HepG2 (cell line): ENCODE measurements at regions not wholly inside any gene's neighbourhood (a gene's known extent, or its start where the extent isn't known, plus 50 kb on each side); places are given as distances from the start of the nearest gene placed in this dataset.
A peak's percentile ranks its signal among the peaks of the same experiment; 100 is the strongest.

ENCODE experiments used
- ATAC-seq: fragments of 200-7000 bp; cut with Tn5 transposase; 3 replicates; pipeline ENCODE4 v1.9.1; 2020; ENCODE audit warnings: mild to moderate bottlenecking, moderate library complexity
- BruUV-seq: library from RNA; stranded (reverse); fragments of 400-500 nt; replicated peaks from 2 replicates; lab custom pipeline; 2021; lab: Mats Ljungman, UMichigan
- CTCF ChIA-PET: fragments of 300-600 bp; formaldehyde crosslinking; extraction: SDS; loops from one replicate; lab custom pipeline; 2021; ENCODE audit warnings: low total read pairs, inconsistent platforms, low intra/inter-chr PET ratio; lab: Yijun Ruan, JAX
- POLR2A ChIA-PET: fragments of 350-600 bp; sonication (Branson Sonifier 250); formaldehyde crosslinking; loops from one replicate; lab custom pipeline; 2020; ENCODE audit warnings: antibody characterized with exemption, inconsistent platforms; lab: Yijun Ruan, JAX
- DNase-seq: peaks from one replicate; pipeline ENCODE4 v3.0.0-alpha.2; 2015; ENCODE audit warnings: low spot score
- FAIRE-seq: peaks from 3 replicates; lab custom pipeline; 2011; peaks lifted over from hg19 to GRCh38; lab: Jason Lieb, UNC
- H2AFZ ChIP-seq: one replicate; pipeline ENCODE4 v1.6.1; 2011; ENCODE audit warnings: low read length, inconsistent platforms
- H3K27ac ChIP-seq: fragments of 300-600 bp; 3 replicates; pipeline ENCODE4 v1.8.0; 2011; ENCODE audit warnings: mixed run types, mild to moderate bottlenecking, mixed read lengths, low read length, inconsistent platforms; ENCODE audit not compliant: insufficient read depth; ENCODE audit errors: extremely low read length
- H3K27me3 ChIP-seq, 2 experiments: fragments of 200-600 bp in 1 of 2; 2 replicates in 1 of 2; 3 replicates in 1 of 2; pipeline versions ENCODE4 v1.6.0 to v1.8.0; 2011; ENCODE audit warnings: low read length in 2 of 2, mild to moderate bottlenecking in 2 of 2, moderate library complexity in 2 of 2, inconsistent platforms in 1 of 2; ENCODE audit not compliant: insufficient read depth in 2 of 2, control insufficient read depth in 1 of 2
- H3K36me3 ChIP-seq, 2 experiments: fragments of 200-600 bp in 1 of 2; replicated peaks in 1 of 2; 2 replicates in 1 of 2; 3 replicates in 1 of 2; pipeline versions ENCODE4 v1.5.1 to v1.8.0; 2011; ENCODE audit warnings: low read length in 2 of 2, inconsistent platforms in 1 of 2; ENCODE audit not compliant: insufficient read depth in 2 of 2, control insufficient read depth in 1 of 2
- H3K4me1 ChIP-seq: 2 replicates; pipeline ENCODE4 v1.5.1; 2012; ENCODE audit warnings: low read length, inconsistent platforms; ENCODE audit not compliant: insufficient read depth
- H3K4me2 ChIP-seq: 2 replicates; pipeline ENCODE4 v1.6.0; 2011; ENCODE audit warnings: low read depth, low read length, inconsistent platforms
- H3K4me3 ChIP-seq, 3 experiments: fragments of 200-600 bp in 1 of 3; sonication (generic), shearing (Covaris generic) in 1 of 3; replicated peaks in 1 of 3; 2 replicates each; pipeline ENCODE4 v1.5.1; 2011 to 2016; ENCODE audit warnings: low read length in 3 of 3, inconsistent platforms in 2 of 3, low read depth in 2 of 3, mild to moderate bottlenecking in 2 of 3, control low read depth in 1 of 3, mixed read lengths in 1 of 3; ENCODE audit not compliant: insufficient read depth in 1 of 3
- H3K79me2 ChIP-seq: one replicate; pipeline ENCODE4 v1.6.1; 2011; ENCODE audit warnings: low read length, inconsistent platforms; ENCODE audit not compliant: insufficient read depth
- H3K9ac ChIP-seq: 2 replicates; pipeline ENCODE4 v1.6.0; 2011; ENCODE audit warnings: mild to moderate bottlenecking, low read depth, low read length, inconsistent platforms; ENCODE audit not compliant: insufficient read depth
- H3K9me3 ChIP-seq: 2 replicates; pipeline ENCODE4 v1.5.1; 2012; ENCODE audit warnings: mild to moderate bottlenecking, low read length
- H4K20me1 ChIP-seq: 2 replicates; pipeline ENCODE4 v1.6.0; 2011; ENCODE audit warnings: inconsistent platforms, mild to moderate bottlenecking, low read length, moderate library complexity; ENCODE audit not compliant: insufficient read depth
- MAFF ChIP-seq: IDR thresholded peaks from 2 replicates; pipeline ENCODE4 v1.6.1; 2011; ENCODE audit warnings: low read depth, low read length, improper control_type of control experiment
- MAFK ChIP-seq, 2 experiments: IDR thresholded peaks in 1 of 2; conservative IDR thresholded peaks in 1 of 2; 2 replicates each; pipeline ENCODE4 v1.6.1; 2011; ENCODE audit warnings: improper control_type of control experiment in 2 of 2, low read length in 2 of 2
- NFE2L2 ChIP-seq: fragments of 150-350 bp; IDR thresholded peaks from 2 replicates; pipeline ENCODE4 v1.6.1; 2014; ENCODE audit warnings: low read length
- NONO ChIP-seq, 2 experiments: fragments of 450-650 bp in 1 of 2; sonication (generic) in 1 of 2; formaldehyde crosslinking in 1 of 2; IDR thresholded peaks in 1 of 2; conservative IDR thresholded peaks in 1 of 2; 2 replicates each; pipeline versions ENCODE4 v1.6.1 to v1.8.0; 2017 to 2022; ENCODE audit warnings: mild to moderate bottlenecking in 1 of 2, missing genetic modification reagents in 1 of 2, moderate library complexity in 1 of 2
- NR2C2 ChIP-seq: sonication (generic); formaldehyde crosslinking; IDR thresholded peaks from 2 replicates; pipeline ENCODE4 v1.4.0; 2020; ENCODE audit warnings: missing genetic modification reagents, mild to moderate bottlenecking, moderate library complexity, borderline replicate concordance
- NR2F6 ChIP-seq, 2 experiments: IDR thresholded peaks; 2 replicates each; pipeline ENCODE4 v1.6.1; 2016; ENCODE audit warnings: antibody characterized with exemption in 1 of 2, mild to moderate bottlenecking in 1 of 2
- RARA ChIP-seq: IDR thresholded peaks from 2 replicates; pipeline ENCODE4 v1.6.1; 2016; ENCODE audit warnings: missing genetic modification reagents, missing compliant biosample characterization
- SP2 ChIP-seq: sonication (generic); formaldehyde crosslinking; IDR thresholded peaks from 2 replicates; pipeline ENCODE4 v1.5.1; 2020; ENCODE audit warnings: mild to moderate bottlenecking, missing genetic modification reagents
- ZBTB8A ChIP-seq: sonication (generic); formaldehyde crosslinking; IDR thresholded peaks from 2 replicates; pipeline ENCODE4 v1.4.0; 2020; ENCODE audit warnings: mild to moderate bottlenecking, low read depth, missing genetic modification reagents, borderline replicate concordance
- ZNF432 ChIP-seq: sonication (generic); formaldehyde crosslinking; IDR thresholded peaks from 2 replicates; pipeline ENCODE4 v1.5.0; 2020; ENCODE audit warnings: missing genetic modification reagents, mild to moderate bottlenecking, borderline replicate concordance
- ZNF446 ChIP-seq: sonication (generic); formaldehyde crosslinking; IDR thresholded peaks from 2 replicates; pipeline ENCODE4 v1.5.0; 2020; ENCODE audit warnings: mild to moderate bottlenecking, missing genetic modification reagents
- ZNF652 ChIP-seq: IDR thresholded peaks from 2 replicates; pipeline ENCODE4 v1.6.1; 2016; ENCODE audit warnings: low read depth, borderline replicate concordance
- ZSCAN12 ChIP-seq: sonication (generic); formaldehyde crosslinking; IDR thresholded peaks from 2 replicates; pipeline ENCODE4 v1.9.0; 2021; ENCODE audit warnings: mild to moderate bottlenecking, missing genetic modification reagents
- WGBS: methylation state at CpG from one replicate; pipeline ENCODE4 v1.1.6; 2017; ENCODE audit warnings: low lambda C conversion rate; 5-methylcytosine and 5-hydroxymethylcytosine counted together
- in situ Hi-C: cut with HindIII; loops from 2 replicates; pipeline ENCODE4 v1.10.0; 2017; ENCODE audit warnings: low pct_unique_long_range_greater_than_20kb; ENCODE audit not compliant: extremely low pct_ligation_motif_present
- intact Hi-C: fragments of 100-400 bp; cut with micrococcal nuclease; formaldehyde crosslinking; loops from one replicate; pipeline ENCODE4 v1.10.0; 2022; ENCODE audit not compliant: unreplicated experiment
- TF ChIP-seq, protein P1 (sequence below): sonication (generic); formaldehyde crosslinking; IDR thresholded peaks from 2 replicates; pipeline ENCODE4 v1.8.0; 2022; ENCODE audit warnings: mild to moderate bottlenecking, missing genetic modification reagents, borderline replicate concordance
- TF ChIP-seq, protein P2 (sequence below): sonication (generic); formaldehyde crosslinking; conservative IDR thresholded peaks from 2 replicates; pipeline ENCODE4 v1.8.0; 2022; ENCODE audit warnings: low read depth, missing genetic modification reagents
- TF ChIP-seq, protein P3 (sequence below): sonication (generic); formaldehyde crosslinking; IDR thresholded peaks from 2 replicates; pipeline ENCODE4 v1.8.1; 2023; ENCODE audit warnings: mild to moderate bottlenecking, missing genetic modification reagents

DNA sequence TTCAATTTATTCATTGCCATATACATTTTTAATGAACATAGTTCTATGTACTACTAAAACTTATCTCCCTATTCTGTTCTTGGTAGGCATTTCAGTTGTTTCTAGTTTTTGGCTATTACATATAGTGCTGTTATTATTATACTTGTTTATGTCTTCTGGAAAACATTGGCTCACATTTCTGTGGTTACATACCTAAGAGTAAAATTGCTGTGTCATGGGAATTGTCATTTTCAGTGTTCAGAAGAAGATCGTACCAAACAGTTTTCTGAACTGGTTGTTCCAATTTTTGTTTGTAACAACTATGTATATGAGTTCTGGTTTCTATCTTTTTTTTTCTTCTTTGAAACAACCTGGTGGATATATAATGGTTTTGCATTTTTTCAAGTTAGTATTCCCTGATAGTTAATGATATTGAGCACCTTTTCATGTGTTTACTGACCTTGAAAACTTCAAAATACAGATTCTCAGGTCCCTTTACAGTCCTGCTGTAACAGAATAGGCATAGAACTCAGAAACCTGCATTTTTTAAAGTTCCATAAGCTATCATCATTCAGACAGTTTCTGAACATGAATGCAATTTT, 230.7 kb downstream of the JRKL start:
- no peak for TF ChIP-seq ZNF446
- TF ChIP-seq, protein P1, sequence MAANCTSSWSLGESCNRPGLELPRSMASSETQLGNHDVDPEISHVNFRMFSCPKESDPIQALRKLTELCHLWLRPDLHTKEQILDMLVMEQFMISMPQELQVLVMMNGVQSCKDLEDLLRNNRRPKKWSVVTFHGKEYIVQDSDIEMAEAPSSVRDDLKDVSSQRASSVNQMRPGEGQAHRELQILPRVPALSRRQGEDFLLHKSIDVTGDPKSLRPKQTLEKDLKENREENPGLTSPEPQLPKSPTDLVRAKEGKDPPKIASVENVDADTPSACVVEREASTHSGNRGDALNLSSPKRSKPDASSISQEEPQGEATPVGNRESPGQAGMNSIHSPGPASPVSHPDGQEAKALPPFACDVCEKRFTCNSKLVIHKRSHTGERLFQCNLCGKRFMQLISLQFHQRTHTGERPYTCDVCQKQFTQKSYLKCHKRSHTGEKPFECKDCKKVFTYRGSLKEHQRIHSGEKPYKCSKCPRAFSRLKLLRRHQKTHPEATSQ (CRISPR knock-in tag): no peak
- TF ChIP-seq SP2: no peak
- no peak for TF ChIP-seq NONO (IDR thresholded peaks at IDR 0.05)
- no peak for TF ChIP-seq NONO (CRISPR knock-in tag; conservative IDR thresholded peaks at IDR 0.05)
- TF ChIP-seq MAFF: peak; percentile 83
- TF ChIP-seq, protein P2, sequence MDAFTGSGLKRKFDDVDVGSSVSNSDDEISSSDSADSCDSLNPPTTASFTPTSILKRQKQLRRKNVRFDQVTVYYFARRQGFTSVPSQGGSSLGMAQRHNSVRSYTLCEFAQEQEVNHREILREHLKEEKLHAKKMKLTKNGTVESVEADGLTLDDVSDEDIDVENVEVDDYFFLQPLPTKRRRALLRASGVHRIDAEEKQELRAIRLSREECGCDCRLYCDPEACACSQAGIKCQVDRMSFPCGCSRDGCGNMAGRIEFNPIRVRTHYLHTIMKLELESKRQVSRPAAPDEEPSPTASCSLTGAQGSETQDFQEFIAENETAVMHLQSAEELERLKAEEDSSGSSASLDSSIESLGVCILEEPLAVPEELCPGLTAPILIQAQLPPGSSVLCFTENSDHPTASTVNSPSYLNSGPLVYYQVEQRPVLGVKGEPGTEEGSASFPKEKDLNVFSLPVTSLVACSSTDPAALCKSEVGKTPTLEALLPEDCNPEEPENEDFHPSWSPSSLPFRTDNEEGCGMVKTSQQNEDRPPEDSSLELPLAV: no peak
- TF ChIP-seq NR2F6 (IDR thresholded peaks at IDR 0.05): no peak
- TF ChIP-seq NR2F6 (CRISPR knock-in tag; IDR thresholded peaks at IDR 0.05): no peak
- TF ChIP-seq, protein P3, sequence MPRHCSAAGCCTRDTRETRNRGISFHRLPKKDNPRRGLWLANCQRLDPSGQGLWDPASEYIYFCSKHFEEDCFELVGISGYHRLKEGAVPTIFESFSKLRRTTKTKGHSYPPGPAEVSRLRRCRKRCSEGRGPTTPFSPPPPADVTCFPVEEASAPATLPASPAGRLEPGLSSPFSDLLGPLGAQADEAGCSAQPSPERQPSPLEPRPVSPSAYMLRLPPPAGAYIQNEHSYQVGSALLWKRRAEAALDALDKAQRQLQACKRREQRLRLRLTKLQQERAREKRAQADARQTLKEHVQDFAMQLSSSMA (CRISPR knock-in tag): no peak
- TF ChIP-seq ZNF652 (CRISPR knock-in tag): no peak
- TF ChIP-seq NR2C2 (CRISPR knock-in tag): no peak
- TF ChIP-seq ZBTB8A (CRISPR knock-in tag): no peak
- TF ChIP-seq NFE2L2: peak; percentile 71
- TF ChIP-seq ZNF432 (CRISPR knock-in tag): no peak
- TF ChIP-seq MAFK (conservative IDR thresholded peaks at IDR 0.05 in 1 of 2, IDR thresholded peaks at IDR 0.05 in 1 of 2; ENCODE audit: low read length in 2 of 2): peak; percentile 80 to 90
- TF ChIP-seq ZSCAN12 (CRISPR knock-in tag): no peak
- TF ChIP-seq RARA: no peak
- Histone ChIP-seq H3K9ac (no peak overlapping the region), H3K4me3 (no peak overlapping the region), H3K27ac (no peak overlapping the region), H3K4me1 (no peaks in the 10 kb centered on the region), H3K27me3 (no peaks in the 10 kb centered on the region), H3K36me3 (no peaks in the 10 kb centered on the region), H3K4me2 (no peak overlapping the region), H4K20me1 (no peaks in the 10 kb centered on the region), H2AFZ (no peak overlapping the region), H3K79me2 (no peaks in the 10 kb centered on the region), H3K9me3 (no peaks in the 10 kb centered on the region; the same call in 1 of the 2 replicates)
- in situ Hi-C loops: no loop called here
- CTCF ChIA-PET: no interaction called here
- WGBS: 24% methylated on average over 1 of the region's 1 CpG
- no peak for FAIRE-seq
- no TSS peak for BruUV-seq
- DNase-seq: no peak
- ATAC-seq: no peak
- POLR2A ChIA-PET: no interaction called here
- intact Hi-C loops: no loop called here
